Osteocyte (in vitro differentiated cells): ENCODE measurements at regions not wholly inside any gene's neighbourhood (a gene's known extent, or its start where the extent isn't known, plus 50 kb on each side); places are given as distances from the start of the nearest gene placed in this dataset.

Experiments
- DNase-seq: peaks from one replicate; pipeline ENCODE4 v3.0.0; 2021; ENCODE audit warnings: mixed read lengths; ENCODE audit not compliant: unreplicated experiment; ENCODE audit errors: extremely low spot score
- H3K27ac Mint-ChIP-seq: one replicate; pipeline ENCODE4 v1.8.0; 2021; ENCODE audit warnings: mild to moderate bottlenecking, mixed read lengths; ENCODE audit not compliant: unreplicated experiment
- H3K27me3 Mint-ChIP-seq: one replicate; pipeline ENCODE4 v1.8.0; 2021; ENCODE audit warnings: mixed read lengths; ENCODE audit not compliant: unreplicated experiment
- H3K36me3 Mint-ChIP-seq: one replicate; pipeline ENCODE4 v1.8.0; 2021; ENCODE audit warnings: mixed read lengths; ENCODE audit not compliant: unreplicated experiment
- H3K4me1 Mint-ChIP-seq: one replicate; pipeline ENCODE4 v1.8.0; 2021; ENCODE audit warnings: mixed read lengths; ENCODE audit not compliant: unreplicated experiment
- H3K4me3 Mint-ChIP-seq: one replicate; pipeline ENCODE4 v1.8.0; 2021; ENCODE audit warnings: mild to moderate bottlenecking, moderate library complexity, mixed read lengths; ENCODE audit not compliant: unreplicated experiment
- H3K9me3 Mint-ChIP-seq: one replicate; pipeline ENCODE4 v1.8.0; 2021; ENCODE audit warnings: mixed read lengths; ENCODE audit not compliant: unreplicated experiment
- CTCF ChIP-seq: fragments of 200-600 bp; sonication (generic); IDR thresholded peaks from 2 replicates; pipeline ENCODE4 v1.5.0; 2021; ENCODE audit warnings: antibody characterized with exemption, mild to moderate bottlenecking, moderate library complexity

- Mint-ChIP-seq H3K36me3 (no peaks in the 10 kb centered on the region), H3K4me3 (no peak overlapping the region), H3K27me3 (no peaks in the 10 kb centered on the region), H3K4me1 (peaks cover 20% of the 10 kb centered on the region), H3K9me3 (peaks cover 5% of the 10 kb centered on the region), H3K27ac (no peak overlapping the region)
- TF ChIP-seq CTCF = no peak
- DNase-seq = no peak
Observed at GRCh38 chr9:111231801-111232580, 98.0 kb downstream of the OR2K2 start.

DNA sequence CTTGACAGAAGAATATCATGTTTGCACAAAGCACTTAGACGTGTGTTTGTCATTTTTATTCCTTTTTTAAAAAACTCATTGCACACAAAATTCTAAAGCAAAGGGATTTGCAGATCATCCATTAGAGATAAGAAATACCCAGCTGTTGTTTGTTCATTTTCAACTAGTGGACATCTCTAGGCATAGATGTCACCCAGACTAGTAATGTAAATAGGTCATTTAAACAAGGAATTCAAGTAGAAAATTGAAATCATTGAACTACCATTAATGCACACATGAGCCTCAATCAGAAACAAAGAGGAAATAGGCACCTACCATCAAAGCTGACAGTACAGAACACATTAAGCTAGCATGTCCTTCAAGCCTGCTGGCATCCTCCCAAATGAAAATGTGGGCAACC, 107.3 kb downstream of the OR2K2 start:
- Mint-ChIP-seq H3K9me3 (peaks cover 8% of the 10 kb centered on the region), H3K27ac (no peak overlapping the region), H3K4me3 (no peak overlapping the region), H3K36me3 (no peaks in the 10 kb centered on the region), H3K4me1 (no peaks in the 10 kb centered on the region), H3K27me3 (no peaks in the 10 kb centered on the region)
- no peak for TF ChIP-seq CTCF
- no peak for DNase-seq

GRCh38 chr9:111212874-111213273, 117.2 kb downstream of the OR2K2 start:
- no peak overlapping the region for H3K4me3 Mint-ChIP-seq
- no peaks in the 10 kb centered on the region for H3K36me3 Mint-ChIP-seq
- H3K9me3 Mint-ChIP-seq = peaks cover 22% of the 10 kb centered on the region
- H3K4me1 Mint-ChIP-seq = no peaks in the 10 kb centered on the region
- no peak for DNase-seq
- H3K27me3 Mint-ChIP-seq = no peaks in the 10 kb centered on the region
- no peak for TF ChIP-seq CTCF
- no peak overlapping the region for H3K27ac Mint-ChIP-seq

- no peak overlapping the region for H3K27ac Mint-ChIP-seq
- no peak for TF ChIP-seq CTCF
- H3K27me3 Mint-ChIP-seq = no peaks in the 10 kb centered on the region
- peaks cover 1% of the 10 kb centered on the region for H3K4me1 Mint-ChIP-seq
- DNase-seq = no peak
- H3K36me3 Mint-ChIP-seq = peaks cover 10% of the 10 kb centered on the region
- no peak overlapping the region for H3K4me3 Mint-ChIP-seq
- peaks cover 29% of the 10 kb centered on the region for H3K9me3 Mint-ChIP-seq
Observed at GRCh38 chr9:111198936-111199335, 131.1 kb downstream of the OR2K2 start.

GRCh38 chr9:111197256-111197655, 132.8 kb downstream of the OR2K2 start:
- H3K27me3 Mint-ChIP-seq = no peaks in the 10 kb centered on the region
- TF ChIP-seq CTCF = no peak
- H3K4me1 Mint-ChIP-seq = peaks cover 4% of the 10 kb centered on the region
- H3K36me3 Mint-ChIP-seq = peaks cover 3% of the 10 kb centered on the region
- no peak overlapping the region for H3K4me3 Mint-ChIP-seq
- DNase-seq = no peak
- H3K9me3 Mint-ChIP-seq = peaks cover 15% of the 10 kb centered on the region
- H3K27ac Mint-ChIP-seq = no peak overlapping the region
